ENCODE measurements at regions not wholly inside any gene's neighbourhood (a gene's known extent, or its start where the extent isn't known, plus 50 kb on each side); places are given as distances from the start of the nearest gene placed in this dataset.

DNA sequence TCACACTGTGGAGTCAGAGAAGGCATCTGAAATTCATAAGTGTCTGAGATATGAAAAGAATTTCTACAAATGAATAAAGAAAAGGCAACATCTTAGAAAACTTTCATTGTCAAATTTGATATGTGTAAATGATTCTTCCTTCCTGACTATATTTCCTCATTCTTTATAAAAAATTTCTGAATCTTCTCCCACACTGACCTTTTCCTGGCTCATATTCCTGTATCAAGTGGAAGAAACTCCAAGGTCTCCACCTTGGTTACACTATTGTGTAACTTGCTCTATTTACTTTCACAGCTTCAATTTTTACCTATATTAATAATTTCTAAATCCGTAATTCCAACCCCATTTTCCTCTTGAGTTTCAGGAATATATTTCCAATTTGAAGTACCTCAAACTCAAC, 93.5 kb upstream of the FBXL7 start:
- H3K4me3 ChIP-seq (ENCODE audit: low read depth, low read length) = no peak overlapping the region
- no peak for TF ChIP-seq CTCF (IDR thresholded peaks at IDR 0.05; ENCODE audit: low read depth, low read length, missing control alignments)
- DNase-seq (ENCODE audit: low read depth) = no peak

GRCh38 chr5:15393146-15393545, 106.8 kb upstream of the FBXL7 start:
- H3K4me3 ChIP-seq (ENCODE audit: low read depth, low read length) = no peak overlapping the region
- TF ChIP-seq CTCF (IDR thresholded peaks at IDR 0.05; ENCODE audit: low read depth, low read length, missing control alignments) = no peak
- no peak for DNase-seq (ENCODE audit: low read depth)

DNA sequence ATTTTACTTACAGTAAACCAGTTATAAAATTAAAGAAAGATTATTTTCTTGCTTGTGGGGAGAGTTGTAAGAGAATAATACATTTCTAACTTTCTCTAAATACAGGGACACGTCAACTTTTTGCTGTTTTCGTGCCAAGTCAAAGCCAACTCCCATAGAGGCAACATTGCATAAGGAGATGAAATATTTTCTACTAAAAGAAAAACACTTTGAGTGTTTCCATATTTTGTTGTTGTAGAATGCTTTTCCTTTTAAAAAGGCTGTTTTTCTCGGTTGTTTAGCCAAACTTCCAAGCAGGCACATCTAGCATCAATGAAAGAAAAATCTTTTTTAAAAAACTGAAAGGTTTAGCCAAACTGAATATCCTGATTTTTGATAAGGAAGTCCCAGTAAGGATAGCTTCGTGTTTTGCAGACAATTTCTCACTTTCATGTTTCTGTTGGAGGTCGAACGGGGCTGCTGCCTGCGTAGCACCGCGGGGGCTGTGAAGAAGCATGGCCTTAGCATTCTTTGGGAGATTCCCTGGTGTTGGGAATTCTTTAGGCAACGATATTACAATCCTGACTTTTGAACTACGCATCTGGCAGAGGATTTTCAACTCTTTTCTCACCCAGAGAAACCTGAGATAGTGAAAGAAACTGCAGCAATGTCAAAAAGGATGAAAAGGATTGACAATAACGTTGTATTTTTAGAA, 108.1 kb upstream of the FBXL7 start:
- no peak overlapping the region for H3K4me3 ChIP-seq (ENCODE audit: low read depth, low read length)
- TF ChIP-seq CTCF (IDR thresholded peaks at IDR 0.05; ENCODE audit: low read depth, low read length, missing control alignments) = no peak
- no peak for DNase-seq (ENCODE audit: low read depth)

DNA sequence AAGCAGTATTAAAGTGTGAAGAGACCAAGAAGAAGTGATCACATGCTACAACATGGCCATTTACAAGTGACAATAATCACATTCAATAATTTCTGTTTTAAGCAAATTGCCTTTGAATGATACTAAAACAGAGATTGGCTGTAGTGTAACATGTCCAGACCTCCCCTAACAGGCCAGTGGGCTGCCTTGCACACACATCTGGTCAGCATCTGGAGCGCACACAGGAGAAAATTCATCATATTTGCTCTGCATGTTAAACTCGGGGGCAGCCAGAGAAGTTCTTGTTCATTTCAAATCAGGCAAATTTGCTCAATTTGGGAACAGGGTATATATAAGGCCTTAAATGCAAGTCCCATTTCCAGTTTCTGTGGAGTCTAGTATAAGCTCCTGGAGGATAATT, 111.1 kb upstream of the FBXL7 start:
- no peak for DNase-seq (ENCODE audit: low read depth)
- no peak overlapping the region for H3K4me3 ChIP-seq (ENCODE audit: low read depth, low read length)
- no peak for TF ChIP-seq CTCF (IDR thresholded peaks at IDR 0.05; ENCODE audit: low read depth, low read length, missing control alignments)

DNA sequence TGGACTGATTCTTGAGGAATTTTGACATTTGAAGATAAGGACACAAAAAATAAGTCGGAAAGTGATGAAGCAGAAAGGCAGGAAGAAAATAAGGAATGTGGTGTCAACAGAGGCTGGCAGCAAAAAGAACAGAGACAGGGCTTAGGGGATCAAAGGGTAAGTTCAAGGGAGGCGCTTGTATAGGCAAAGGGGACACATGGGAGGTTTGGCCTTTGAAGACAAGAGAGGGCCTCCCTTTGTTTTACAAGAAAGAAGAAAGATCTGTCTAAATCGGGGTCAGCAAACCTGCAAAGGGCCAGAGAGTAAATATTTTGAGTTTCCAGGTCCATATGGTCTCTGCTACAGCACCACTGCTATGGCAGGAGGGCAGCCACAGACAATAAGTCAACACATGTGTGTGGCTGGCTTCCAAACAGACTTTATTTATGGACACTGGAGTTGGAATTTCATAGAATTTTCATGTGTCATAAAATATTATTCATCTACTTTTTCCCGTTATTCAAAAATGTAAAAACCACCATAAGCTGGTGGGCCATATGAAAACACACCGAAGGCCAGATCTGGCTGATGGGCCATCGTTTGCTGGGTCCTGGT, 112.0 kb upstream of the FBXL7 start:
- no peak for TF ChIP-seq CTCF (IDR thresholded peaks at IDR 0.05; ENCODE audit: low read depth, low read length, missing control alignments)
- no peak for DNase-seq (ENCODE audit: low read depth)
- H3K4me3 ChIP-seq (ENCODE audit: low read depth, low read length) = no peak overlapping the region

GRCh38 chr5:15386122-15386521, 113.9 kb upstream of the FBXL7 start:
- H3K4me3 ChIP-seq (ENCODE audit: low read depth, low read length) = no peak overlapping the region
- no peak for DNase-seq (ENCODE audit: low read depth)
- no peak for TF ChIP-seq CTCF (IDR thresholded peaks at IDR 0.05; ENCODE audit: low read depth, low read length, missing control alignments)

- no peak for TF ChIP-seq CTCF (IDR thresholded peaks at IDR 0.05; ENCODE audit: low read depth, low read length, missing control alignments)
- H3K4me3 ChIP-seq (ENCODE audit: low read depth, low read length) = no peak overlapping the region
- DNase-seq (ENCODE audit: low read depth) = no peak
Measured at GRCh38 chr5:15385553-15385952, 114.4 kb upstream of the FBXL7 start.
